HG02588 (cell line): ENCODE measurements at regions not wholly inside any gene's neighbourhood (a gene's known extent, or its start where the extent isn't known, plus 50 kb on each side); places are given as distances from the start of the nearest gene placed in this dataset.
"Not testable (repeated sequence)": the region's sequence is repeated elsewhere in the genome, so short reads cannot be mapped to it uniquely, and the experiment has no call there.

Experiments used
- ATAC-seq: cut with Tn5 transposase; IDR thresholded peaks from one replicate; pipeline ENCODE4 v1.9.1; 2021; ENCODE audit warnings: mild to moderate bottlenecking, moderate library complexity; ENCODE audit not compliant: unreplicated experiment

- no peak for ATAC-seq
These were observed 52.2 kb upstream of the PRL start for GRCh38 chr6:22349051-22349450.

- ATAC-seq, result no peak
These were observed 52.7 kb upstream of the PRL start for GRCh38 chr6:22349528-22349927.

- no peak for ATAC-seq
These were observed 53.3 kb upstream of the PRL start for GRCh38 chr6:22350109-22350508.

GRCh38 chr6:22353101-22353500 is 56.3 kb upstream of the PRL start:
- no peak for ATAC-seq

- ATAC-seq, result no peak
These were observed 59.6 kb upstream of the PRL start for GRCh38 chr6:22356362-22356940.

- peak; percentile 63 for ATAC-seq
These were observed 60.9 kb upstream of the PRL start for GRCh38 chr6:22357724-22358189.

- ATAC-seq, result no peak
These were observed 64.7 kb upstream of the PRL start for GRCh38 chr6:22361576-22361975.

GRCh38 chr6:22362361-22362760 is 65.5 kb upstream of the PRL start:
- ATAC-seq, result no peak

GRCh38 chr6:22363166-22363713 is 66.4 kb upstream of the PRL start:
- ATAC-seq, result no peak

GRCh38 chr6:22363714-22364239 is 66.9 kb upstream of the PRL start:
- no peak for ATAC-seq

GRCh38 chr6:22364306-22364705 is 67.5 kb upstream of the PRL start:
- ATAC-seq, result no peak

GRCh38 chr6:22366214-22366613 is 69.4 kb upstream of the PRL start:
- no peak for ATAC-seq

- no peak for ATAC-seq
These were observed 70.5 kb upstream of the PRL start for GRCh38 chr6:22367346-22367745.

- no peak for ATAC-seq
These were observed 72.0 kb upstream of the PRL start for GRCh38 chr6:22368794-22369193.

GRCh38 chr6:22372922-22373321 is 76.1 kb upstream of the PRL start:
- ATAC-seq, result peak; percentile 88

- ATAC-seq, result not testable (repeated sequence)
These were observed 78.1 kb upstream of the PRL start for GRCh38 chr6:22374950-22375349.

GRCh38 chr6:22376293-22376692 is 79.5 kb upstream of the PRL start:
- ATAC-seq, result not testable (repeated sequence)

- ATAC-seq, result not testable (repeated sequence)
These were observed 81.7 kb upstream of the PRL start for GRCh38 chr6:22378536-22378935.

GRCh38 chr6:22380236-22380635 is 83.4 kb upstream of the PRL start:
- no peak for ATAC-seq

- ATAC-seq, result no peak
These were observed 85.2 kb upstream of the PRL start for GRCh38 chr6:22381845-22382544.

- ATAC-seq, result no peak
These were observed 86.2 kb upstream of the PRL start for GRCh38 chr6:22383016-22383415.

GRCh38 chr6:22392711-22393110 is 95.9 kb upstream of the PRL start:
- ATAC-seq, result no peak
